ENCODE measurements at regions not wholly inside any gene's neighbourhood (a gene's known extent, or its start where the extent isn't known, plus 50 kb on each side); places are given as distances from the start of the nearest gene placed in this dataset.

DNA sequence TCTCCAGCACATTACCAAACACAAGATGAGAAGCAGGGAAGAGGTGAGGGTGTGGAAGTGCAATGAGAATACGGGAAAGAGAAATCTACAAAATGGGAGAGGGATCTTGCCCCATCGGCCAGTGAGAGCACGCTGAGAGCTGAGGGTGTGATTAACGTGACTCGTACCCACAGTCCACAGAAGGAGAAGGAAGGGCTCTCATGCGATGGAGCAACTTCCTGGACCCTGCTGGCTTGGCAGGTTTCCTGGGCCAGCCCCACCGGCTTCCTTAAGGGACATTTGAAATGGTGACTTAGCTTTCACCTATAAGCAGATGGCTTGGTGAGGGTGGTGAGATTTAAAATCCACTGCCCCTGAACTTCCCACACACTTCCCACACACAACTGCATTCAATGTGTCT, 740.1 kb downstream of the UQCRFS1 start:
- no peaks in the 10 kb centered on the region for H3K27me3 ChIP-seq (ENCODE audit: insufficient read depth, low read length, poor library complexity)
- no peak overlapping the region for H2BK5ac ChIP-seq (ENCODE audit: low read length)
- DNase-seq: no peak
- no peak overlapping the region for H3K4ac ChIP-seq (ENCODE audit: low read depth, low read length)
- no peak overlapping the region for H4K8ac ChIP-seq (ENCODE audit: low read depth, low read length)
- H3K79me1 ChIP-seq (ENCODE audit: low read length): no peaks in the 10 kb centered on the region
- H3K4me1 ChIP-seq (ENCODE audit: control insufficient read depth, low read depth, low read length): no peaks in the 10 kb centered on the region
- H3K56ac ChIP-seq (ENCODE audit: low read length): no peak overlapping the region
- no peak overlapping the region for H2AK5ac ChIP-seq (ENCODE audit: low read length)
- WGBS (ENCODE audit: extremely low coverage, insufficient coverage, low lambda C conversion rate): no CpG with 5 or more reads among the region's 7 CpGs
- H3K23ac ChIP-seq (ENCODE audit: low read length): no peak overlapping the region
- H3K79me2 ChIP-seq (ENCODE audit: control insufficient read depth, insufficient read depth, low read length): no peaks in the 10 kb centered on the region
- no peaks in the 10 kb centered on the region for H3K36me3 ChIP-seq (ENCODE audit: control insufficient read depth, insufficient read depth, low read length)
- no peak overlapping the region for H3K27ac ChIP-seq (ENCODE audit: low read depth, low read length)
- no peak overlapping the region for H2BK120ac ChIP-seq (ENCODE audit: low read depth, low read length)
- no peak overlapping the region for H3K4me2 ChIP-seq (ENCODE audit: low read length)
- H3K4me3 ChIP-seq (ENCODE audit: low read length): no peak overlapping the region
- no peak overlapping the region for H3K18ac ChIP-seq (ENCODE audit: low read length)
- no peak overlapping the region for H2BK15ac ChIP-seq (replicated peaks; ENCODE audit: low read depth)
- H4K5ac ChIP-seq (ENCODE audit: low read length): no peak overlapping the region
- no peak overlapping the region for H3K9ac ChIP-seq (ENCODE audit: low read length)

DNA sequence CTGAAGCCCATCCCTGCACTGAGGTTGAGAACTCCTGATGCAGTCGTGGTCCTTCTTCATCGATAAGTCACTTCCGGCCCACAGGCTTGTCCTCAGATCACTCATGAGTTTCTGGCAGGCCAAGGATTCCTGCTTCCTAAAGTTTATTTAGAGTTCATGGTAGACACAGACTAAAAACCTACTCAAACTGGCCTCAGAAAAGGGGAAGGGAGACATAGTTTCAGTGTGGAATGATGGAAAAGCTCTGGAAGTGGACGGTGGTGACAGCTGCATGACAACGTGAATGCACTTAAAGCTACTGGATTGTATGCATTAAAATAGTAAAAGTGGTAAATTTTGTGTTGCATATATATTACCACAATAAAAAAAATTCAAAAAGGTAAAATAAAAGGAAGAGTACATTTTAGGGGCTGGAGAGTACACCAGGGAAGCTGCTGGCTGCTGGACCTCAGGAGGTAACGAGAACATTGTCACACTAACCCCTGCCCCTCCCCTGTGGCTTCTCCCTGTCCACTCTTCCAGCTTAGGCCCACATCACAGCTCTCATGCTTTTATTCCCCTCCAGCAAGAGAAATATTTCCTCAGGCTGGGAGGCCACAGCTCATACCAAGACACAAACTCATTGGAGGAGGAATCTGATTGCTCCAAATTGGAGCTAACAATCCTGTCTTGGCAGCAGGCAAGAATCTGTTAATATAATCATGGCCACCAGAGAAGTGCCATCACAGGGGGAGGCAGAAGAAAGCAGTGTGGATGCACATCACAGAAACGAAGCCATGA, 741.0 kb downstream of the UQCRFS1 start:
- Histone ChIP-seq H3K27me3 (ENCODE audit: insufficient read depth, low read length, poor library complexity) (no peaks in the 10 kb centered on the region), H3K56ac (ENCODE audit: low read length) (no peak overlapping the region), H3K36me3 (ENCODE audit: control insufficient read depth, insufficient read depth, low read length) (no peaks in the 10 kb centered on the region), H3K9ac (ENCODE audit: low read length) (no peak overlapping the region), H3K79me1 (ENCODE audit: low read length) (no peaks in the 10 kb centered on the region), H3K4ac (ENCODE audit: low read depth, low read length) (no peak overlapping the region), H2BK5ac (ENCODE audit: low read length) (no peak overlapping the region), H2BK15ac (replicated peaks; ENCODE audit: low read depth) (no peak overlapping the region), H2AK5ac (ENCODE audit: low read length) (no peak overlapping the region), H4K8ac (ENCODE audit: low read depth, low read length) (no peak overlapping the region), H3K27ac (ENCODE audit: low read depth, low read length) (no peak overlapping the region), H3K4me1 (ENCODE audit: control insufficient read depth, low read depth, low read length) (no peaks in the 10 kb centered on the region), H3K23ac (ENCODE audit: low read length) (no peak overlapping the region), H4K5ac (ENCODE audit: low read length) (no peak overlapping the region), H3K18ac (ENCODE audit: low read length) (no peak overlapping the region), H3K79me2 (ENCODE audit: control insufficient read depth, insufficient read depth, low read length) (no peaks in the 10 kb centered on the region), H3K4me3 (ENCODE audit: low read length) (no peak overlapping the region), H2BK120ac (ENCODE audit: low read depth, low read length) (no peak overlapping the region), H3K4me2 (ENCODE audit: low read length) (no peak overlapping the region)
- WGBS (ENCODE audit: extremely low coverage, insufficient coverage, low lambda C conversion rate): no CpG with 5 or more reads among the region's 7 CpGs
- no peak for DNase-seq

DNA sequence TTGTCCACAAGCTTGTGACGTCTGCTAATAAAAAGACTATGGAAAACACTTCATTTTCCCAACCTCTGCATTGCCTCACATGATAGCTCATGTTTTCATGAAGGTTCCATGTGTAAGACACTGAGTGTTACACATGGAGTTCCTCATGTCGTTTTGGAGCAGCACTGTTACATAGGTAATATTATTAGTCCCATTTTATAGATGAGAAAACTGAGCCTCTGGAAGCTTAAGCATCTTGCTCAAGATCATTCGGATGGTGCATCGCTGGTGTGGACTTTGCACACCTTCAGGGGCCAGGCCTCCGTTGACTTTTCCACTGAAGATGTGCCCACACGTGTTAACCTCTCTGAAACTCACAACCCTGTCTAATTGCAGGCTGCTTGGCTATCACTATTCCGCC, 743.4 kb downstream of the UQCRFS1 start:
- no peaks in the 10 kb centered on the region for H3K79me2 ChIP-seq (ENCODE audit: control insufficient read depth, insufficient read depth, low read length)
- no peak overlapping the region for H2BK5ac ChIP-seq (ENCODE audit: low read length)
- H3K4me3 ChIP-seq (ENCODE audit: low read length): no peak overlapping the region
- no peak overlapping the region for H3K9ac ChIP-seq (ENCODE audit: low read length)
- no peak overlapping the region for H2BK15ac ChIP-seq (replicated peaks; ENCODE audit: low read depth)
- no peak overlapping the region for H4K8ac ChIP-seq (ENCODE audit: low read depth, low read length)
- no peak overlapping the region for H3K18ac ChIP-seq (ENCODE audit: low read length)
- WGBS (ENCODE audit: extremely low coverage, insufficient coverage, low lambda C conversion rate): no CpG with 5 or more reads among the region's 7 CpGs
- H3K4ac ChIP-seq (ENCODE audit: low read depth, low read length): no peak overlapping the region
- H3K79me1 ChIP-seq (ENCODE audit: low read length): no peaks in the 10 kb centered on the region
- no peaks in the 10 kb centered on the region for H3K27me3 ChIP-seq (ENCODE audit: insufficient read depth, low read length, poor library complexity)
- no peaks in the 10 kb centered on the region for H3K4me1 ChIP-seq (ENCODE audit: control insufficient read depth, low read depth, low read length)
- H2BK120ac ChIP-seq (ENCODE audit: low read depth, low read length): no peak overlapping the region
- H3K23ac ChIP-seq (ENCODE audit: low read length): no peak overlapping the region
- H3K27ac ChIP-seq (ENCODE audit: low read depth, low read length): no peak overlapping the region
- no peak overlapping the region for H3K4me2 ChIP-seq (ENCODE audit: low read length)
- H3K36me3 ChIP-seq (ENCODE audit: control insufficient read depth, insufficient read depth, low read length): no peaks in the 10 kb centered on the region
- DNase-seq: no peak
- H3K56ac ChIP-seq (ENCODE audit: low read length): no peak overlapping the region
- H2AK5ac ChIP-seq (ENCODE audit: low read length): no peak overlapping the region
- H4K5ac ChIP-seq (ENCODE audit: low read length): no peak overlapping the region

DNA sequence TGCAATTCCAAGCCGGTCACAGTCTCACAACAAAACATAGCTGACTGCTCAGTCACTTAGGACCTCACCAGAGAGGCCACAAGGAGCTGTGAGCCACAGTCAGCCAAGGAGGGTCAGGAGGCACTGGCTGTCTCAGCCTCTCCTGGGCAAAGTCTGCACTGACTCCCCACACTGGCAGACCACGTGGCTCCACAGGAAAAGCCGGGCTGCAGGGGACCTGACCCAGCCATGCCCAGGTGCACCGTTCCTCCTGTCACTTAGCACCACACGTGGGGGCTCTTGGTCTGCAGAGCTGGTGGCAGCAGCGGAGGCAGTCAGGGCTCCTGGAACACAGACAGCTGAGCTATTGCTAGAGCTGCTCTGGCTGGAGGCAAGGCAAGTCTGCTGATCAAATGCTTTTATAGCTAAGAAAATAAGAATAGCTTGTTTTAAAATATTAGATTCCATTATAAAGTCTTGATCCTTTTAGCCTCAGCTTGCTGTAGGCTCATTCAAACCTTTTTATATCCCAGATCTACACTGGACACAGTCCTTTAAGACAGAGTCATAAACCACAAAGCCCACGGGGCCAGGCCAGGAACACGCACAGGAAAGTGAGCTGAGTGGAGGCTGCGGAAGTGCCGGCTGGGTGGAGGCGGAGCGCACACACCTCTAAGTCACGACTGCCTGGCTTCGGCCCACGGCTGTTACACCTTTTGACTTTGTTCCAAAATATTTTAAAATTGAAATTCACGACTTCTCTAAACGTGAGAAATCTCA, 744.1 kb downstream of the UQCRFS1 start:
- H3K56ac ChIP-seq (ENCODE audit: low read length): no peak overlapping the region
- H2BK5ac ChIP-seq (ENCODE audit: low read length): no peak overlapping the region
- H2BK15ac ChIP-seq (replicated peaks; ENCODE audit: low read depth): no peak overlapping the region
- H3K23ac ChIP-seq (ENCODE audit: low read length): no peak overlapping the region
- no peak overlapping the region for H4K5ac ChIP-seq (ENCODE audit: low read length)
- WGBS (ENCODE audit: extremely low coverage, insufficient coverage, low lambda C conversion rate): no CpG with 5 or more reads among the region's 17 CpGs
- no peaks in the 10 kb centered on the region for H3K27me3 ChIP-seq (ENCODE audit: insufficient read depth, low read length, poor library complexity)
- no peaks in the 10 kb centered on the region for H3K79me2 ChIP-seq (ENCODE audit: control insufficient read depth, insufficient read depth, low read length)
- peak; percentile 39 for DNase-seq
- H3K4me3 ChIP-seq (ENCODE audit: low read length): no peak overlapping the region
- H3K4ac ChIP-seq (ENCODE audit: low read depth, low read length): no peak overlapping the region
- H3K9ac ChIP-seq (ENCODE audit: low read length): no peak overlapping the region
- no peak overlapping the region for H2AK5ac ChIP-seq (ENCODE audit: low read length)
- no peaks in the 10 kb centered on the region for H3K36me3 ChIP-seq (ENCODE audit: control insufficient read depth, insufficient read depth, low read length)
- H2BK120ac ChIP-seq (ENCODE audit: low read depth, low read length): no peak overlapping the region
- no peak overlapping the region for H3K4me2 ChIP-seq (ENCODE audit: low read length)
- no peaks in the 10 kb centered on the region for H3K79me1 ChIP-seq (ENCODE audit: low read length)
- no peaks in the 10 kb centered on the region for H3K4me1 ChIP-seq (ENCODE audit: control insufficient read depth, low read depth, low read length)
- H3K27ac ChIP-seq (ENCODE audit: low read depth, low read length): no peak overlapping the region
- H4K8ac ChIP-seq (ENCODE audit: low read depth, low read length): no peak overlapping the region
- H3K18ac ChIP-seq (ENCODE audit: low read length): no peak overlapping the region

DNA sequence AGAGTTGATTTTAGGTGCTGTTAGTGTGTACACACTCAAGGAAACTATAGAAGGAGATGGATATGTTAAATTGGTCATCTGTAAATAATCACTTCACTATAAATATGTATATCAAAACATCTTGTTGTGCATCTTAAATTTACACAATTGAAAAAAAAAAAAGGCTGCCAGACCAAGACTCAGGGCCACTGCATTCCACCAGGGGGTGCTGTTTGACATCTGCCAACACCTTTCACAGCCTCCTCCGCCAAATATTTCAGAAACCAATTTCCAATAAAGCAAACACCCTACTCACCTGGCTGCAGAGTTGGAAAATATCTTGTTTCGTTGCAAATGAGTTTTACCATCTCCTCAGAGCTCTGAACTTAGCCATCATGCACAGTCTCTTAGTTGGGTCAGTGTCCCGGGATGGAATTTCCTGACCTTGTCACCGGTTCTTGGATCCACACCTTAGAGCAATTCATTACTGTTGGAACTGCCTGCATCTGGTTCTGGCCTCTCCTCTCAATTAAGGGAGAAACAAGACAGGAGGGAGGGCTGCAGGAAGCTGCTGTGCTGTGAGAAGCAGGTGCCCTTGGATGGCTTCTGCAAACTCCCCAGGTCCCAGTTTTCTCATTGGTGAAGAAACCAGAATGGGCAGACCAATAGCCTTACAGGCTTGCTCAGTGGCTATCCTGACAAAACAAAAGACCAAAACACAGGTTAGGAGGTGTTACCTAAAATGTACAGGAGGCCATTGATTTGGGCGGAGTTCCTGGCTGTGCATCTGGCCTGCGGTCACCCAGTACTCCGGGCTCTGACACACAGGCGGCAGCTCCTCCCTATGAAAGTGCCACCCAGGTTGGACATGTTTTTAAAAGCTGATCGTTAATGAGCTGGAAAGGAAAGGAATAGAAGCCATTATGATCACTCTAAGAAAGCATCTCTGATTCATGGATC, 746.6 kb downstream of the UQCRFS1 start:
- Histone ChIP-seq H3K4me2 (ENCODE audit: low read length) (no peak overlapping the region), H2BK120ac (ENCODE audit: low read depth, low read length) (no peak overlapping the region), H3K4me3 (ENCODE audit: low read length) (no peak overlapping the region), H2AK5ac (ENCODE audit: low read length) (no peak overlapping the region), H3K56ac (ENCODE audit: low read length) (no peak overlapping the region), H2BK5ac (ENCODE audit: low read length) (no peak overlapping the region), H2BK15ac (replicated peaks; ENCODE audit: low read depth) (no peak overlapping the region), H3K79me1 (ENCODE audit: low read length) (no peaks in the 10 kb centered on the region), H3K36me3 (ENCODE audit: control insufficient read depth, insufficient read depth, low read length) (no peaks in the 10 kb centered on the region), H3K23ac (ENCODE audit: low read length) (no peak overlapping the region), H3K4ac (ENCODE audit: low read depth, low read length) (no peak overlapping the region), H3K4me1 (ENCODE audit: control insufficient read depth, low read depth, low read length) (no peaks in the 10 kb centered on the region), H4K5ac (ENCODE audit: low read length) (no peak overlapping the region), H3K9ac (ENCODE audit: low read length) (no peak overlapping the region), H3K79me2 (ENCODE audit: control insufficient read depth, insufficient read depth, low read length) (no peaks in the 10 kb centered on the region), H3K27ac (ENCODE audit: low read depth, low read length) (no peak overlapping the region), H4K8ac (ENCODE audit: low read depth, low read length) (no peak overlapping the region), H3K18ac (ENCODE audit: low read length) (no peak overlapping the region), H3K27me3 (ENCODE audit: insufficient read depth, low read length, poor library complexity) (no peaks in the 10 kb centered on the region)
- no CpG with 5 or more reads among the region's 9 CpGs for WGBS (ENCODE audit: extremely low coverage, insufficient coverage, low lambda C conversion rate)
- peak; percentile 61 for DNase-seq

All from mesendoderm (in vitro differentiated cells).